HG03571 (cell line): ENCODE measurements at regions not wholly inside any gene's neighbourhood (a gene's known extent, or its start where the extent isn't known, plus 50 kb on each side); places are given as distances from the start of the nearest gene placed in this dataset.
A peak's percentile ranks its signal among the peaks of the same experiment; 100 is the strongest.

Experiments used
- ATAC-seq: cut with Tn5 transposase; IDR thresholded peaks from one replicate; pipeline ENCODE4 v1.9.1; 2021; ENCODE audit not compliant: unreplicated experiment

DNA sequence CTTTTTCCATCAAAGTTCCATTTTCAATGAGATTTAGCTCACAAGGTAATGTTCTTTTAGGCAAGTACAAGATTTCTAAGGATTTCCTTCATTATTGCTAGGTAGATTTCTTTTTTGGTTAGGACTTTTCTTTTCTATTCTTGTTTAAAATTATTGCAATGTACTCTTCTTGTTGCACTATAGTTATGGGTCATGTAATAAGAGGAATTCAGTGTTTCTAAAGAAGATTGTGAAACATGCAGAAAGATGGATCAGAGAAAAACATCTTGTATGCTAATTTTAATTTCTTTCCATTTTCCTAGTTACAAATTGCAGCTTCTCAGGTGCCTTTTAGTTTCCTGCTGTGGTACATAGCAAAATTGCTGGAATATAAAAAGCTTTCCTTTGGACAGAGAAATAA is 56.1 kb downstream of the BTG1 start:
- no peak for ATAC-seq

DNA sequence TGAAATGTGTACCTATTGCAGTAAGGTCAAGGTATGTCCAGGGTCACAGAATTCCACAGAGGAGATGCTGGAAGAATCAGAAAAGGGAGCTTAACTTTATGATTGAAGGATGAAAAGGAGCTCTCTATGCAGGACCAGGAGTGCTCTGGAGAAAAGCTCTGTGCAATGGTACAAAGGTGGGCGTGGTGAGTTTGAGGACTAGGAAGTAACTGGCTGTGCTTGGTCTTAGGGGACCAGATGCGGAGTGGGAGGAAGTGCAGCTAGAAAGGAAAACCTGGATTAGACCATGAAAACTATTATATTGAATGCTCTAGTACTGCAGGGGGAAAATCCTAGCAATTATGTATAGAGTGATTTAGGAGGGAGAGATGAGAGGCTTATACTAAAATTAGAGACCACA is 56.8 kb downstream of the BTG1 start:
- ATAC-seq: no peak

DNA sequence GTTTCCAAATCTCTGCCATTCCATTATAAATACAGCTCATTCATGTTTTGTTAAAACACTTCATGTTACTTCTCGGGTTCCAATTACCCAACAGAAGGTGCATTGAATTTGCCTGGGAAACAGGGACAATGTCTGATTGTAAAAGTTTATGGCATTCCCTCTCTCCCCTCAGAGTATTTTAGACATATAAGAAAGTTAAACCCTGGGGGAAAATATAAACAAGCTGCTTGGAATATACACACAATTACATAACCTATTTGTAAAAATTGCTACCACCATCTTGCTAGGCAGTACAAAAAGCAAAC is 60.0 kb downstream of the BTG1 start:
- ATAC-seq: no peak

DNA sequence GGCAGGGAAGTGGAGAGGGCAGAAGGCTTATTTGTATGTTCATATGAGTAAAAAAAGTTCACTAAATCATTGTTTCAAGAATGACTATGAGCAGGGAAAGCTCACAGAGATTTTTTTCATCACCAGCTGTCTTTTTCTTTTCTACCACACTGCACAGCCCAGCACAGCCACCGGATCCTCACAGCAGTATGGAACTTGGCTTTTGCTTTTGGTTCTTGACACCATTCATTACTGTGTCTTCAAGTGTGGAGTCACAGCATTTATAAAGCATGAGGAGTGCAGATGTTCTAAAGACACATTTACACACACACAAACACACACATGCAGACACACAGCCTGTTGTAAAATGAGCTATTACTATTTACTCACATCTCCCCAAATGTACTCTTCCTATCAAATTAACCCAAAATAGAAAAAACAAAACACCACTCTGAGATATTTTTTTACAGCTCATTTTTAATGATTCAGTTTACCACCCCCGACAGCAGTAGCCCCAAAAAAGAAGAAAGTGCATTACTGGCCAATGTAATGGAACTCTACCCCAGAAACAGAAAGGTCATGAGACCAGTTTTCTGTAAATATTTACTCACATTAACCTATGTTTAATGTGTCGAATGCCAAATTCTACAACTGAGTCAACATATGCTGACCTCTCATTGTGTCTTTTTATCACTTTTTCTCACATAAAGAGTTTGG is 60.5 kb downstream of the BTG1 start:
- no peak for ATAC-seq

DNA sequence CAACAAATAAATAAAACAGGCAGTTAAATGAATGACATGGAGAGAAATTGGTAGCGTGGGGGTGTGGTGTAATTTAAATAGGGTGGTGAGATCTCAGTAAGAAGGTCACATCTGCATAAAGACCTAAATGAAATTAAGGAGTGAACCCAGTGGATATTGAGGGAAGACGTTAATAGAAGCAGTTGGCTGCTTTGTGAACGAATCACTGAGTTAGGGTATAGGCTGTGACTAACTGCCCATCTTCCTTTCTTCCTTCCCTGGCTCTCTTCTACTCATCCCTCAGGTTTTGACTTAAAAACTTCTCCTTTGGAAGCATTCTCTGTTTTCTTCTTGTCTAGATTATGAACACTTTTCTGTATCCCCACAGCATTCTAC is 64.7 kb downstream of the BTG1 start:
- ATAC-seq: no peak

DNA sequence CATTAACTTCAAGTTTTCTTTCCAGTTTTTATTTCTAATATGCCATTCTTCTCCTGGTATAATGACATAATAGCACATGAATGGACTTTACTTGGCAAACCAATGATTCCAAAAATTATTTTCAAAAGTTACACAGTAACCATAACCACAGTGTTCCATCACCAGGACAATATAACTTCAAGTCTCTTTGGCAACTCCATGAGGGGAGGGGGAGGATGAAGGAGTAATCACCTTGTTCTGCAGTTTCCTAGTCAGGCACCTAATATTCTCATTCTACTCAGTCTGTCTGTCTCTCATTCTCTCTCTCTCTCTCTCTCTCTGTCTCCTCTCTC is 66.6 kb downstream of the BTG1 start:
- ATAC-seq: no peak

DNA sequence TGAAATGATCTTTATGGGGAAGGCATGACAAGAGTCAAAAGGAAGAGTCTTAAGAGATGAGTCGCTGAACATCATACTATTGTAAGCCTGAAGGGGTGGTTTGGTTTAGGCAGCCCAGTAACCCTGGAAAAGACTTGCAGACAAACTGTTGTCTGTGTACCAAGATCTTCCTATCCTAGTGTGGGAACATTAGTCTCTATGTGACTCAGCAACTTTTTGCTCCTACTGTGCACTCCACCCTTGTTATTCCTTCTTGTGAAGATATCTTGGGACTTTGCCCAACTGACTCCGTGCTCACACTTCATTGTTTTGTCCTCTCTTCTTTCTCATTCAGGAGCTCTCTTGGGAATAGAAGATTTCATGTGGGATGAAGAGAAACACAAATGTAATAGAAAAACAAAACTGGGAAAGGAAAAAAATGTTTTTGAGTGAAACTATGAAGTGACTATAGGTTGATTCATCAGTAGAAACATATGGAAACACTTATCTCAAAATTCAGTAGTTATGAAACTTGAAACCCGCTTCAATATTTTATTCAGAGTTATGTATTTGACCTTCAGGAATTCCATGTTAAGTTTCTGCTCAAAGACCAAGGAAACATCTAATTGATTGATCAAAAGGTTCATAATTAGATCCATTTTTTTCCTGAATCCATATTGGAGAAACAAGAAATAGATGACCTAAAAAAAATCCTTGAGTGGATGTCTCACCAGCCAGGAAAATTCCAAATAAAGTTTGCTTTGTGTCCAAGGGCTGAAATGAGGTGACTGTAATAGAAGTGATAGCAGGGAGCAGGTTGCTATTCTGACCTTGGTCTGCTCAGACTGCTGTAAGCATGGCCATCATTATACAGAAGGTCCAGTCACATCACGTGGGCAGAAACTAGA is 67.2 kb downstream of the BTG1 start:
- ATAC-seq: no peak

DNA sequence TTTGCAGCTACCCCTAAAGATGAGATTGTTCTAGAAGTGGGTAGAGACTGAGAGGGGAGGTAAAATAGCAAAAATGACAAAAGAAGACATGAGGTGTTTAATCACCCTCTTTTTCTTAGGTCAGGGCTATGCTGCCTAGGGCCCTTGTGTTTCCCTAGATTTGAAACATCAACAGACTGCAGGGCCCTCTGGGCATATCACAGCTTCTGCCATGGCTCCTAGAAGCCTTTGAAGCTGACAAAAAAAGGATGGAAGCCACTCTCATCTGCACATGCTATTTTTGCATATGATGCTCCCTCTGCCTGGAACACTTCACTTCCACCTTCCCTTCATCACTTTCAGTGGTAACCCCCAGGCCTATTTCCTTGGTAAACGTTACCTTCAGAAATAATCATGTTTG is 68.1 kb downstream of the BTG1 start:
- ATAC-seq: no peak

DNA sequence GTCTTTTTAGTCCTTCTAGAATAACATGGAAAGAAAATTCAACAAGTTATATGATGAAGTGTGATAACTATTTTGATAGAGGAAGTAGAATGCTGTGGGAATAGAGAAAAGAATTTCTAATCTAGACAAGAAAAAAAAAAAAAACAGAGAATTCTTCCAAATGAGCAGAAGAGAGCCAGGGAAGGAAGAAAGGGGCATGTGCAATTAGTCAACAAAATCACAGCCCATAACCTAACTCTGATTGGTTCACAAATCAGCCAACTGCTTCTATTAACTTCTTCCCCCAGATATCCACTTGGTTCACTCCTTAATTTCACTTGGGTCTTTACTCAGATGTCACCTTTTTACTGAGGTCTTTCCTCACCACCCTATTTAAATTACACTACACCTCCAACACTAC is 69.5 kb downstream of the BTG1 start:
- ATAC-seq: no peak

DNA sequence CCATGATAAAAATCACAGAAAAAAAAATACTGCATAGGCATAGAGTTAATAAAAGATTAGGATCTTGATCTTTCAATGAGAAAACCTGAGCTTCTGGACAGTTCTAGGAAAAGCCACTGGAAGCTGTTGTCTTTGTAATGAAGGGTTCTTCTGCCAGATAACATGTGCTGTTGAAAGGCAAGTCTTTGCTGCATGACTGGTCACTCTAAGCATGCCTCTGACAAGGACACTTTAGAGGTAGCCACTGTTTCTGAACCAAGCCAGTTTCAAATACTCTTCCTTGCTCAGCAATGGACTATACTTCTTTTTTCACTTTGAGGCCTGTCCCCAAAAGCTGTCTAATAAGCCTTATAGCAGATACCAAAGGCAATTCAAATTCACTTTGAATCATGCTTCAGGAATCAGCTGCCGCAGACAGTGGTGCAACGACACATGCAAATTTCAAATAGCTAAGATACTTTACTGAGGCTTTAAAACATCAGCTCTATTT is 70.2 kb downstream of the BTG1 start:
- no peak for ATAC-seq

DNA sequence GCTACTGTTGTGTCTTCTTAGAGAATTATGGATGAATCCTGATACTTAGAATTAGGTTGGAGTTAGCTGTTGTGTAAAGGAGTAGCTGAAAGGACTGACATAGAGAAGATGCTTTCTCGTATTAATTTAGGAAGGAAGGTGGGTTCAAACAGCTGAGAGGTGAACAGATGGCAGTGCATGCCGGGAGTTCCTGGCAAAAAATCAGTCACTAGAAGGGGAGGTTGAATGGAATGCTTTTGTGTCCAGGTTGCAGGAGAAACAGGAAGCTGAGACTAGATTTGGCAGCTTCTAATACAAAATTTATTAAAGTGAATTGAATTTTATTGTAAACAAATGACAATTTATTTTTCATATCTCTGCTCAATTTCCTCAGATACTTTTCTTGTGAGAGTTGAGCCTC is 70.8 kb downstream of the BTG1 start:
- no peak for ATAC-seq

DNA sequence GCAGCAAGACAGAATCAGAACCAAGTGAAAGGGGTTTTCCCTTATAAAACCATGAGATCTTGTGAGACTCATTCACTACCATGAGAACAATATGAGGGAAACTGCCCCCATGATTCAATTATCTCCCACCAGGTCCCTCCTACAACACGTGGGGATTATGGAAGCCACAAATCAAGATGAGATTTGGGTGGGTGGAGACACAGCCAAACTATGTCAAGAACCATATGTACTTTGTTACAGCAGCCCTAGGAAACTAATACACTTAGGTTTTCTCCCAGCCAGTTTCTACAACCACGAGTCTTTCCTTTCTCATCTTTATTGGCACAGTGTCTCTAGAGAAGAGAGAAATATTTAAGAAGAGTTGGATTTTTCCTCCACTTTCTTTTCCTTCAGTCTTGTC is 72.6 kb downstream of the BTG1 start:
- no peak for ATAC-seq

DNA sequence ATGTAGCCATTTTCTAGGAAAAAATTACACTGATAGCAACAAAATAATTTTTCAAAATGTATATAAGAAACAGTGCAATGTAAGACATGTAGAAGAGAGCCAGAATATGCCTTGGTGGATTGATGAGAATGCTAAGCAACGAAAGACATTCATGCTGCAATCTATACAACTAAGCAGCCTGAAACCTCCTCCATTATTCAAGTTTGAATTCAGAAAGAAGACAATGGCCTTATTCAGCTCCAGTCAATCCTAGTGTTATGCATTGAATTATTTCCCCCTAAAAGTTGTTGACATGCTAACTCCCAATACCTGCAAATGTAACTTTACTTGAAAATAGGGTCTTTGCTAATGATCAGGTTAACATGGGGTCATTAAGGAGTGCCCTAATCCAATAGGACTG is 73.5 kb downstream of the BTG1 start:
- ATAC-seq: no peak

DNA sequence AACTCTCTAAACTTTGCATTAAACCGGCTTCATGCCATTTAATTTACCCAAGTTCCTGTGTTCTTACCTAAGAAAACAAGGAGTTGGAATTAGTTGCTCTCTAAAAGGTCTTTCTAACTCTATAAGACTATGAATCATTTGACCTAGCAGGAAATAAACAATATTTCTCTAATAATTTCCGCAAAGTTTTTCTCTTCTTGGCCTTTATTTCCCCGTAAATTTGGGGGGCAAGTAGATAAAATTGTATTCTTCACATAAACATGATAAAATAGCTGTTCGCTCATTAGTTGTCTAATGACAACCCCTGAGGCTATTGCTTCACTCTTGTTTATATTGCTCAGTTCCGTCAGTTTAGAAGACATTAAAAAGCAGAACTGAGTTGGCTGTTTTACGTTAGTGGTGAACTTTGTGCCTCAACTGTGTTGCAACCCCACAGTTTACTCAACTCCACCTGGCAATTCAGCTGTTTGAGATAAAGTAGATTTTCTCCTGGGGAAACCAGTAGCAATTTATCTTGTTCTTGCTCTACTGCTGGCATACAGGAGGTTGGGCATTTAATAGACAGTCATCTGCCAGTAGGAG is 74.7 kb downstream of the BTG1 start:
- ATAC-seq: no peak

DNA sequence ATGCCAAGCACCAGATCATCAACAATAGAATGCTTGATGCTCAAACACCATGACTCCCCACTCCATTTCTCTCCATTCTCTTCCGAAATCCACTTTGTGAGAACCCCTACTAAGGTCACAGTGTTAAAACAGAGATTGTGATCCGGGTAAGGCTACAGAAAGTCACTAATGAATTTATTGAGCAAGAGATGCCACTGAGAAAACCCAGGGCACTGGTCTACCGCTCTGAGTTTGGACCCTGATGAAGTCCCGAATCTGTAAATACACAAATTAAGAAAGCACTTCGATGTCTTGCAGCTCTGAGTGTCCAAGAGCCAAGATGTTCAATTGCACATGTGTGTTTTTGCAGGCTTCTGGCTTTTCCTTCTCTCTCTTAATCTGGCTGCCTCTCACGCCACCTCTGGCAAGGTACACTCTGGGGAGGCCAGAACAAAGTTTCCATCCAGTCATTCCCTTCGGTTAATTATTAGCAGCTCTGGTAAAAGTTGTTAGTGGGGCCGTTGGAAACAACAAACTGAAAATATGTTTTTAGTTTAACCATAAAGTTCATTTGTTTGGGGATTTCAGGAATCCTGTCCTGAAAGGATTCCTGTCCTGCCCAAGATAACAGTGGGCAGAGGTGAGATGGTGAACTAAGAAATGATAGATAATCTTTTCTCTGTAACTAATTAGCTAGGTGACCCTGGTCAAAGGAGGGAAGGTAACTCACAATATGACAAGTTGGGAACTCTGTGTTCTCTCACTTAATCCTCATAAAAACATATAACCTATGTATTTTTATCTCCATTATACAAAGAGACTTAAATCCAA is 75.4 kb downstream of the BTG1 start:
- peak; percentile 55 for ATAC-seq

DNA sequence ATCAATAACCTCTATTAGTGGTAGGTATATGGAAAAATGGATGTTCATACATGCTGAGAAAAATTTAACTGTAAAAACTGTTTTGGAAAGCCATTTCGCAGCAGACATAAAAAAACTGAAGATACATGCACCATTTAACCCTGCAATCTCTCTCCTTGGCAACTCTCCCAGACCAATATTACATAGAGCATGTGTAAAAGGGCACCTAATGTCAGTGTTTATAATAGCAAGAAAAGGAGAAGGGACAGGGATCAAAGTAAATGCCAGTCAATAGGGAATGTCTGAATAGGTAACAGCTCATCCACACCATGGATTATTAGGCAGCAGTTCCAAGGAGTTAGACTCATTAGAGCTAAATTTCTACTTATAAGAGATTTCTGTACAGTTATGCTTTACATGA is 77.2 kb downstream of the BTG1 start:
- ATAC-seq: no peak

DNA sequence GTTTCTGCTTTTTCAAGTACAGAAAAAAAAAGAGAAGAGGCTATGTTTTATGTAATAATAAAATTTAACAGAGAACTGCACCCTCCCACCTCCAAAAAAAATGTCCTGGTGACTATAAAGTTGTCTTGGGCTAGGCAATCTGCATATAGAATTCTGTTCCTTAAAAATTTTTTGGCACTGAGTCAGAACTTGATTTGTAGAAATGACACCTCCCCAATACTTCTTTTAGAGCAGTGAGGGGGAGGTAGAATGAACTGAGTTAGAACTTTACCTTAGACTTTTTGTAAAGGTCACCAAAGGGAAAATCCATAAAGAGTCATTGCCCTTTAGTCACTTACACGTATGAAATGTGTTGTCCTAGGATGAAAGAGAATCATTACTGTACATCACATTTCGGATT is 80.0 kb downstream of the BTG1 start:
- ATAC-seq: no peak

DNA sequence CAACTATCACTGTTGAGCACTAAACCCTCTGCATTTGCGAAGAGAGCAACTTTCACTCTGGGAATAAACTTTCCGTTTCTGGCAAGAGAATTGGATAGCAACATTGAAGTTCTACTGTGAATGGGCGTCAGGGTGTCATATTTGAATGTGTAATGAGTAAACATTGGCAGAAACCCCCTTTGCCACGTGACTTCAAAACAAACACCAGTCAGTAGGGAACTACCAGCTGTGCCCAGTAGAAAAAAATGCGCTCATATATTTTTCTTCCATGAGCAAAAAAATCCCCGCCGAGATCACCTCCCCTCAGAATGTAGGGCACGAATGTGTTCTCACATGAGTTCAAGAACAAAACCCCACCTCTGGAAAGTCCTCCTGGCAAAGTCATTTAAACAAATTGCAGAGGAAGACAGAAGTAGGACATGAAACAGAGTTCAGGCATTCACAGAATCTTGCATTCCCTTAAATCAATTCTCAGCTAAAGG is 80.6 kb downstream of the BTG1 start:
- peak; percentile 67 for ATAC-seq

DNA sequence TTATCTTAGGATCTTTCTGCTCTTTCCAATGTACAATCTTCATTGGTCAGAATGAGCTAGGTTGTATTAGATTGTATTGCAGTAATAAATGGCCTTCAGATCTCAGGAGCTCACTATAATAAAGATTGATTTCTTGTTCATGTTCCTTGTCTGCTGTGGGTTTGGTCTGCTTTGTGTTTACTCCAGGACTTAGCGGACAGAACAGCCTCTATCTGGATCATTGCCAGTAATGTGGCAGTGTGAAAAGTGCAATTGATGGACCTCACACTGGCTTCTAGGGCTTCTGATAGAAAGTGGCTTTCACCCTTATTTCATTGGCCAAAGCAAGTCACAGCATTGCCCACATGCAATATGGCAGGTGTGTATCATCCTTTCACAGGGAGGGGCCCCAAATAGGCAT is 81.2 kb downstream of the BTG1 start:
- ATAC-seq: no peak

DNA sequence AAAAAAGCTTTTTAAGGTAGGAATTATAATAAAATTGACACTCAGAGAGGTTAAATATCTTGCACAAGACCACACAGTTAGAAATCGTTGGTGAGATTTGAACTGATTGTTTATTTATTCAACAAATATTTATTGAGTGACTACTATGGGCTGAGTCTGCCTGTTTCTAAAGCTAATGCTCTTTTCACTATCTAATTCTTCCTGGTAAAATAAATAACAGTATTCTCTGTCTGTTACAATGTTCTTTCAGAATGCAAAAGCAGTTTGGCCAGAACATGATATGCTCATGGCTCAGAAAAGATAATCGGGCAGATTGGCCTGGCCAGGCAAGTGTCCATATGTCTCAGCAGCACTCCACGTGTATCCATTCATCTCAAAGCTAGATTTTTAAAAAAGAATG is 82.0 kb downstream of the BTG1 start:
- ATAC-seq: no peak
